Stimulated activated CD8-positive, alpha-beta memory T cell treated with anti-CD3 and anti-CD28 coated beads, Interleukin-4, amount 100 ng/mL, for 48 hours (primary cell): ENCODE measurements at regions not wholly inside any gene's neighbourhood (a gene's known extent, or its start where the extent isn't known, plus 50 kb on each side); places are given as distances from the start of the nearest gene placed in this dataset.
"Not testable (repeated sequence)": the region's sequence is repeated elsewhere in the genome, so short reads cannot be mapped to it uniquely, and the experiment has no call there.

Source experiments
- DNase-seq: peaks from one replicate; pipeline ENCODE4 v3.0.0-alpha.2; 2020

GRCh38 chr6:112903361-112903760 is 556.2 kb downstream of the RFPL4B start:
- no peak for DNase-seq

- no peak for DNase-seq
These were observed 559.6 kb downstream of the RFPL4B start for GRCh38 chr6:112906726-112907125.

- no peak for DNase-seq
These were observed 562.7 kb downstream of the RFPL4B start for GRCh38 chr6:112909781-112910180.

- no peak for DNase-seq
These were observed 563.1 kb downstream of the RFPL4B start for GRCh38 chr6:112910256-112910655.

GRCh38 chr6:112911959-112912358 is 564.8 kb downstream of the RFPL4B start:
- DNase-seq: no peak

GRCh38 chr6:112912416-112913101 is 565.4 kb downstream of the RFPL4B start:
- DNase-seq: no peak

- DNase-seq: not testable (repeated sequence)
These were observed 572.6 kb downstream of the RFPL4B start for GRCh38 chr6:112919744-112920143.

- DNase-seq: no peak
These were observed 573.9 kb downstream of the RFPL4B start for GRCh38 chr6:112920994-112921393.

GRCh38 chr6:112923940-112924587 is 576.9 kb downstream of the RFPL4B start:
- no peak for DNase-seq

- no peak for DNase-seq
These were observed 578.6 kb downstream of the RFPL4B start for GRCh38 chr6:112925702-112926101.

- DNase-seq: no peak
These were observed 580.7 kb downstream of the RFPL4B start for GRCh38 chr6:112927641-112928320.

GRCh38 chr6:112929641-112930040 is 582.5 kb downstream of the RFPL4B start:
- DNase-seq: no peak

GRCh38 chr6:112931832-112932231 is 584.7 kb downstream of the RFPL4B start:
- DNase-seq: no peak

- DNase-seq: no peak
These were observed 586.8 kb downstream of the RFPL4B start for GRCh38 chr6:112933947-112934346.

- DNase-seq: no peak
These were observed 587.5 kb downstream of the RFPL4B start for GRCh38 chr6:112934433-112935327.

GRCh38 chr6:112935402-112936078 is 588.4 kb downstream of the RFPL4B start:
- no peak for DNase-seq

GRCh38 chr6:112936079-112936472 is 588.9 kb downstream of the RFPL4B start:
- no peak for DNase-seq

- no peak for DNase-seq
These were observed 589.4 kb downstream of the RFPL4B start for GRCh38 chr6:112936504-112936903.

- DNase-seq: not testable (repeated sequence)
These were observed 590.6 kb downstream of the RFPL4B start for GRCh38 chr6:112937690-112938089.

GRCh38 chr6:112938650-112939049 is 591.5 kb downstream of the RFPL4B start:
- DNase-seq: no peak

GRCh38 chr6:112939563-112939962 is 592.4 kb downstream of the RFPL4B start:
- no peak for DNase-seq

- DNase-seq: no peak
These were observed 594.5 kb downstream of the RFPL4B start for GRCh38 chr6:112941613-112942012.
